Transverse colon (tissue), 4 donors: ENCODE measurements at regions not wholly inside any gene's neighbourhood (a gene's known extent, or its start where the extent isn't known, plus 50 kb on each side); places are given as distances from the start of the nearest gene placed in this dataset.
"Not testable (repeated sequence)": the region's sequence is repeated elsewhere in the genome, so short reads cannot be mapped to it uniquely, and the experiment has no call there.

ENCODE experiments used
- DNase-seq: peaks from one replicate; pipeline ENCODE4 v3.0.0-alpha.2; 2019
- H3K27ac ChIP-seq, 4 donors: fragments of 200-600 bp; sonication (generic); 2 replicates each; pipeline ENCODE4 v1.5.1; 2016 to 2018; ENCODE audit warnings: inconsistent platforms in 4 of 4
- H3K27me3 ChIP-seq: fragments of 200-600 bp; sonication (generic); 2 replicates; pipeline ENCODE4 v1.5.1; 2017; ENCODE audit warnings: inconsistent platforms
- H3K36me3 ChIP-seq, 4 donors: fragments of 200-600 bp; sonication (generic); 2 replicates each; pipeline ENCODE4 v1.5.1; 2017 to 2019; ENCODE audit warnings: inconsistent platforms in 4 of 4
- H3K4me1 ChIP-seq, 4 donors: fragments of 200-600 bp; sonication (generic); 2 replicates each; pipeline ENCODE4 v1.5.1; 2017 to 2020; ENCODE audit warnings: inconsistent platforms in 4 of 4
- H3K4me3 ChIP-seq, 4 donors: fragments of 200-600 bp; sonication (generic); 1 replicate in 1 of 4; 2 replicates in 3 of 4; pipeline versions ENCODE4 v1.5.1 to v1.6.1; 2017 to 2019; ENCODE audit warnings: inconsistent platforms in 4 of 4
- H3K9me3 ChIP-seq, 2 donors: fragments of 200-600 bp; sonication (generic); 2 replicates each; pipeline ENCODE4 v1.5.1; 2017 to 2019; ENCODE audit warnings: inconsistent platforms in 2 of 2
- CTCF ChIP-seq, 5 experiments: fragments of 200-600 bp in 3 of 5; fragments of 450-650 bp in 2 of 5; sonication (generic) in 3 of 5; IDR thresholded peaks; 1 replicate in 2 of 5; 2 replicates in 3 of 5; pipeline ENCODE4 v1.5.1; 2016 to 2017; ENCODE audit warnings: antibody characterized with exemption in 5 of 5, inconsistent platforms in 3 of 5, mild to moderate bottlenecking in 2 of 5, moderate library complexity in 1 of 5
- EP300 ChIP-seq: sonication (generic); formaldehyde crosslinking; IDR thresholded peaks from one replicate; pipeline ENCODE4 v1.6.1; 2017; ENCODE audit warnings: antibody characterized with exemption, low read depth
- POLR2A ChIP-seq: fragments of 450-650 bp; IDR thresholded peaks from one replicate; pipeline ENCODE4 v1.6.1; 2016; ENCODE audit warnings: antibody characterized with exemption, mild to moderate bottlenecking, moderate library complexity
- POLR2AphosphoS5 ChIP-seq, 3 donors: sonication (generic); formaldehyde crosslinking; IDR thresholded peaks; one replicate each; pipeline ENCODE4 v1.6.1; 2016; ENCODE audit warnings: antibody characterized with exemption in 3 of 3
- WGBS, 2 donors: methylation state at CpG; one replicate each; pipeline ENCODE4 v1.1.5; 2018; ENCODE audit warnings: low coverage in 1 of 2; 5-methylcytosine and 5-hydroxymethylcytosine counted together
- in situ Hi-C, 4 donors: fragments of 200-750 bp; cut with MboI; loops; one replicate each; pipeline versions ENCODE4 v1.15.0 to v1.15.1; 2017; ENCODE audit warnings: low sequenced_read_pairs in 3 of 4, low pct_ligation_motif_present in 1 of 4, low pct_unique_long_range_greater_than_20kb in 1 of 4
- intact Hi-C: fragments of 100-400 bp; cut with DNase I; formaldehyde crosslinking; loops from one replicate; pipeline ENCODE4 v1.15.1; 2023; ENCODE audit warnings: low total_unique reads

- Histone ChIP-seq H3K27ac (no peak overlapping the region), H3K27me3 (no peaks in the 10 kb centered on the region), H3K36me3 (no peaks in the 10 kb centered on the region), H3K4me3 (no peak overlapping the region), H3K4me1 (no peaks in the 10 kb centered on the region), H3K9me3 (no peaks in the 10 kb centered on the region)
- 67 to 79% methylated on average over 3 to 5 of the region's 5 CpGs for WGBS, 2 donors
- in situ Hi-C loops (loop anchor here in 2 of 4 donors (25.0 kb wide), 1 partner anchor 169 kb away; no protein-coding TSS in a partner anchor), intact Hi-C loops (no loop called here)
- DNase-seq, result no peak
- TF ChIP-seq POLR2A (no peak), CTCF (IDR thresholded peaks at IDR 0.05) (no peak), POLR2AphosphoS5 (IDR thresholded peaks at IDR 0.05) (no peak), EP300 (no peak)
Observed at GRCh38 chr6:76856065-76856464, 607.2 kb downstream of the HTR1B start.

- Histone ChIP-seq H3K4me1 (no peaks in the 10 kb centered on the region), H3K36me3 (no peaks in the 10 kb centered on the region), H3K27me3 (no peaks in the 10 kb centered on the region), H3K4me3 (no peak overlapping the region), H3K9me3 (peaks cover 0 to under 1% of the 10 kb centered on the region in 2 donors), H3K27ac (no peak overlapping the region)
- no peak for DNase-seq
- in situ Hi-C loops (loop anchor here in 2 of 4 donors (25.0 kb wide), 1 partner anchor 165 kb away; no protein-coding TSS in a partner anchor), intact Hi-C loops (loop anchor here (5.0 kb wide), 1 partner anchor 565 kb away; no protein-coding TSS in a partner anchor)
- no peak for TF ChIP-seq POLR2A
- no peak for TF ChIP-seq CTCF (IDR thresholded peaks at IDR 0.05)
- TF ChIP-seq EP300, result no peak
- TF ChIP-seq POLR2AphosphoS5 (IDR thresholded peaks at IDR 0.05), result no peak
- 53 to 55% methylated on average over 1 of the region's 1 CpG for WGBS, 2 donors
Observed at GRCh38 chr6:76852776-76853175, 610.5 kb downstream of the HTR1B start.

- H3K36me3 ChIP-seq, in situ Hi-C loops, H3K9me3 ChIP-seq, DNase-seq, H3K27me3 ChIP-seq, H3K27ac ChIP-seq, H3K4me3 ChIP-seq, H3K4me1 ChIP-seq, intact Hi-C loops: not testable (repeated sequence)
- WGBS, 2 donors, result 62% methylated on average over 9 of the region's 9 CpGs; no CpG with 5 or more reads in 1 of the 2 donors
Observed at GRCh38 chr6:76849274-76849970, 613.9 kb downstream of the HTR1B start.

- intact Hi-C loops, result no loop called here
Observed at GRCh38 chr6:76843054-76843822, 620.1 kb downstream of the HTR1B start.

More at GRCh38 chr6:76843054-76843822, 620.1 kb downstream of the HTR1B start:
- in situ Hi-C loops, result no loop called here
- no peak for DNase-seq
- Histone ChIP-seq H3K9me3 (peaks cover 0 to 5% of the 10 kb centered on the region in 2 donors), H3K4me1 (no peaks in the 10 kb centered on the region), H3K27me3 (no peaks in the 10 kb centered on the region), H3K4me3 (no peak overlapping the region), H3K36me3 (no peaks in the 10 kb centered on the region), H3K27ac (no peak overlapping the region)
- no peak for TF ChIP-seq CTCF (IDR thresholded peaks at IDR 0.05)
- no peak for TF ChIP-seq POLR2AphosphoS5 (IDR thresholded peaks at IDR 0.05)
- no peak for TF ChIP-seq POLR2A
- no peak for TF ChIP-seq EP300
- 0% methylated on average over 1 of the region's 1 CpG for WGBS, 2 donors
